Neural progenitor cell (in vitro differentiated cells): ENCODE measurements at regions not wholly inside any gene's neighbourhood (a gene's known extent, or its start where the extent isn't known, plus 50 kb on each side); places are given as distances from the start of the nearest gene placed in this dataset.

ENCODE experiments used
- DNase-seq: peaks from one replicate; pipeline ENCODE4 v3.0.0-alpha.2; 2016; ENCODE audit warnings: low spot score
- H2AFZ ChIP-seq: fragments of 200-600 bp; sonication (generic); replicated peaks from 2 replicates; pipeline ENCODE4 v1.6.1; 2016; ENCODE audit warnings: antibody characterized with exemption
- H3F3A ChIP-seq: fragments of 200-600 bp; sonication (generic); 2 replicates; pipeline ENCODE4 v1.6.1; 2016; ENCODE audit warnings: antibody characterized with exemption, low read depth
- H3K27ac ChIP-seq: fragments of 200-600 bp; sonication (generic); 2 replicates; pipeline ENCODE4 v1.5.1; 2016; ENCODE audit warnings: mild to moderate bottlenecking
- H3K27me3 ChIP-seq: fragments of 200-600 bp; sonication (generic); 2 replicates; pipeline ENCODE4 v1.6.1; 2016; ENCODE audit warnings: mild to moderate bottlenecking, moderate library complexity
- H3K36me3 ChIP-seq: fragments of 200-600 bp; sonication (generic); 2 replicates; pipeline ENCODE4 v1.5.1; 2016
- H3K4me1 ChIP-seq: fragments of 200-600 bp; sonication (generic); 2 replicates; pipeline ENCODE4 v1.6.1; 2016; ENCODE audit warnings: mixed run types
- H3K4me2 ChIP-seq: fragments of 200-600 bp; sonication (generic); 2 replicates; pipeline ENCODE4 v1.6.1; 2016
- H3K4me3 ChIP-seq: fragments of 200-600 bp; sonication (generic); 2 replicates; pipeline ENCODE4 v1.5.1; 2016
- H3K79me2 ChIP-seq: fragments of 200-600 bp; sonication (generic); 2 replicates; pipeline ENCODE4 v1.6.1; 2016; ENCODE audit warnings: low read depth
- H3K9ac ChIP-seq: fragments of 200-600 bp; sonication (generic); 2 replicates; pipeline ENCODE4 v1.6.1; 2016
- H3K9me3 ChIP-seq: fragments of 200-600 bp; sonication (generic); 2 replicates; pipeline ENCODE4 v1.5.1; 2016; ENCODE audit warnings: low read depth
- H4K20me1 ChIP-seq: fragments of 200-600 bp; sonication (generic); 2 replicates; pipeline ENCODE4 v1.6.1; 2016; ENCODE audit warnings: low read depth
- H3K27ac Mint-ChIP-seq: 3 replicates; pipeline ENCODE4 v1.8.0; 2021; ENCODE audit warnings: mixed read lengths
- H3K27me3 Mint-ChIP-seq: 2 replicates; pipeline ENCODE4 v1.8.0; 2022; ENCODE audit warnings: low read depth, mild to moderate bottlenecking, inconsistent platforms, moderate library complexity, mixed read lengths; ENCODE audit not compliant: insufficient read depth
- H3K36me3 Mint-ChIP-seq: 3 replicates; pipeline ENCODE4 v1.8.0; 2021; ENCODE audit warnings: mixed read lengths
- H3K4me1 Mint-ChIP-seq: 3 replicates; pipeline ENCODE4 v1.8.0; 2021; ENCODE audit warnings: mixed read lengths
- H3K4me3 Mint-ChIP-seq: 3 replicates; pipeline ENCODE4 v1.8.0; 2021; ENCODE audit warnings: mild to moderate bottlenecking, moderate library complexity, mixed read lengths
- H3K9me3 Mint-ChIP-seq: 3 replicates; pipeline ENCODE4 v1.8.0; 2020; ENCODE audit warnings: mixed read lengths
- EZH2 ChIP-seq: fragments of 200-600 bp; sonication (generic); IDR thresholded peaks from 2 replicates; pipeline ENCODE4 v1.6.1; 2017; ENCODE audit warnings: antibody characterized with exemption, mild to moderate bottlenecking, moderate library complexity
- EZH2phosphoT487 ChIP-seq: fragments of 200-600 bp; sonication (generic); IDR thresholded peaks from 2 replicates; pipeline ENCODE4 v1.6.1; 2017; ENCODE audit warnings: antibody characterized with exemption
- TF ChIP-seq, protein P1 (sequence below): fragments of 200-600 bp; sonication (generic); IDR thresholded peaks from 2 replicates; pipeline ENCODE4 v1.5.1; 2017; ENCODE audit warnings: antibody characterized with exemption, mild to moderate bottlenecking

DNA sequence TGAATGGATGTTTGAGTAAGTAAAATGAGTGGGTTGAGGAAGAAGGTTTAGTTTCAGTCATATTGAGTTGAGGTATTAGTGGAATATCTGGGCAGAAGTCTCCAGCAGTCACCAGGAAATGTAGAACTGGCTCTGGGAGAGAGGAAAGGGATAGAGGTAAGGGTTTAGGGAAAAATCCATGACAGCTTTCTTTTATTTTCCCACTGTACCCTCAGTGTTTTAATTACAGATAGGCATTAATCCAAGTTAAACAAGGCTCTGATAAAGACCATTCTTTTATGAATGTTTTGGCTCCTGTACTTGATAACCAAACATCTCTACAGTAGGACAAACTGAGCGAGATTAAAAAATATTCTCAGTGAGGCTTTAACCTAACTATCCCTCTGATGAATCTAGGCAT is 318.4 kb upstream of the SYNCRIP start:
- no peaks in the 10 kb centered on the region for H3K4me1 ChIP-seq
- H3K4me3 ChIP-seq: no peak overlapping the region
- Mint-ChIP-seq H3K9me3 (peaks cover 8% of the 10 kb centered on the region), H3K27ac (no peak overlapping the region), H3K27me3 (peaks cover under 1% of the 10 kb centered on the region), H3K4me3 (no peak overlapping the region), H3K4me1 (no peaks in the 10 kb centered on the region), H3K36me3 (peaks cover 3% of the 10 kb centered on the region)
- no peaks in the 10 kb centered on the region for H3K36me3 ChIP-seq
- no peaks in the 10 kb centered on the region for H4K20me1 ChIP-seq
- no peaks in the 10 kb centered on the region for H3F3A ChIP-seq
- no peak for DNase-seq
- no peak overlapping the region for H3K27ac ChIP-seq
- no peaks in the 10 kb centered on the region for H3K27me3 ChIP-seq
- H2AFZ ChIP-seq: no peak overlapping the region
- TF ChIP-seq, protein P1, sequence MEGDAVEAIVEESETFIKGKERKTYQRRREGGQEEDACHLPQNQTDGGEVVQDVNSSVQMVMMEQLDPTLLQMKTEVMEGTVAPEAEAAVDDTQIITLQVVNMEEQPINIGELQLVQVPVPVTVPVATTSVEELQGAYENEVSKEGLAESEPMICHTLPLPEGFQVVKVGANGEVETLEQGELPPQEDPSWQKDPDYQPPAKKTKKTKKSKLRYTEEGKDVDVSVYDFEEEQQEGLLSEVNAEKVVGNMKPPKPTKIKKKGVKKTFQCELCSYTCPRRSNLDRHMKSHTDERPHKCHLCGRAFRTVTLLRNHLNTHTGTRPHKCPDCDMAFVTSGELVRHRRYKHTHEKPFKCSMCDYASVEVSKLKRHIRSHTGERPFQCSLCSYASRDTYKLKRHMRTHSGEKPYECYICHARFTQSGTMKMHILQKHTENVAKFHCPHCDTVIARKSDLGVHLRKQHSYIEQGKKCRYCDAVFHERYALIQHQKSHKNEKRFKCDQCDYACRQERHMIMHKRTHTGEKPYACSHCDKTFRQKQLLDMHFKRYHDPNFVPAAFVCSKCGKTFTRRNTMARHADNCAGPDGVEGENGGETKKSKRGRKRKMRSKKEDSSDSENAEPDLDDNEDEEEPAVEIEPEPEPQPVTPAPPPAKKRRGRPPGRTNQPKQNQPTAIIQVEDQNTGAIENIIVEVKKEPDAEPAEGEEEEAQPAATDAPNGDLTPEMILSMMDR: no peak
- no peak for TF ChIP-seq EZH2
- no peak for TF ChIP-seq EZH2phosphoT487
- H3K79me2 ChIP-seq: no peaks in the 10 kb centered on the region
- H3K9ac ChIP-seq: no peak overlapping the region
- no peak overlapping the region for H3K4me2 ChIP-seq
- H3K9me3 ChIP-seq: no peaks in the 10 kb centered on the region

DNA sequence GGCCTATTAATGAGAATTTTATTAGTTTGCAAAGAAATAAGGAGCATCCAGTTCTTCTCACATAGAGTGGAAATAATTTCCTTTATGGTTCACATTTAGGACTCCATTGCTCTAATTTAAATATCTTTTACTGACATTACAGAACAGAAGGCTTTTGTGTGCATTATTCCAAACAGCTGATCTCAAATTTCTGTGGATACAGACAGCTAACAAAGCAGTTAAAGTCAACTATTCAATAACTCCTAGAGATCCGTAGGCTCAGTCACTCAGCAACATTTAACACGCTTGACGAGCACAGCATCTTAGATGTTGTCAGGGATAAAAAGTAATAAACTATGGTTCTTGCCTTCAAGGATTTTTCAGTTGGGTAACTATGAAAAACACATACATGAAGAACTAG is 305.8 kb upstream of the SYNCRIP start:
- peaks cover 9% of the 10 kb centered on the region for H3K9me3 Mint-ChIP-seq
- TF ChIP-seq EZH2 (no peak), EZH2phosphoT487 (no peak)
- H3K27me3 ChIP-seq: no peaks in the 10 kb centered on the region
- no peaks in the 10 kb centered on the region for H3K9me3 ChIP-seq
- H3K4me1 Mint-ChIP-seq: peaks cover 17% of the 10 kb centered on the region
- H3K4me2 ChIP-seq: no peak overlapping the region
- no peaks in the 10 kb centered on the region for H3K36me3 ChIP-seq
- no peak for DNase-seq
- H4K20me1 ChIP-seq: no peaks in the 10 kb centered on the region
- H3K27me3 Mint-ChIP-seq: no peaks in the 10 kb centered on the region
- H3K27ac Mint-ChIP-seq: no peak overlapping the region
- no peaks in the 10 kb centered on the region for H3K36me3 Mint-ChIP-seq
- no peak overlapping the region for H2AFZ ChIP-seq
- no peaks in the 10 kb centered on the region for H3K79me2 ChIP-seq
- no peaks in the 10 kb centered on the region for H3K4me1 ChIP-seq
- H3K4me3 Mint-ChIP-seq: no peak overlapping the region
- H3K9ac ChIP-seq: no peak overlapping the region
- no peak overlapping the region for H3K27ac ChIP-seq
- H3K4me3 ChIP-seq: no peak overlapping the region
- H3F3A ChIP-seq: no peaks in the 10 kb centered on the region

DNA sequence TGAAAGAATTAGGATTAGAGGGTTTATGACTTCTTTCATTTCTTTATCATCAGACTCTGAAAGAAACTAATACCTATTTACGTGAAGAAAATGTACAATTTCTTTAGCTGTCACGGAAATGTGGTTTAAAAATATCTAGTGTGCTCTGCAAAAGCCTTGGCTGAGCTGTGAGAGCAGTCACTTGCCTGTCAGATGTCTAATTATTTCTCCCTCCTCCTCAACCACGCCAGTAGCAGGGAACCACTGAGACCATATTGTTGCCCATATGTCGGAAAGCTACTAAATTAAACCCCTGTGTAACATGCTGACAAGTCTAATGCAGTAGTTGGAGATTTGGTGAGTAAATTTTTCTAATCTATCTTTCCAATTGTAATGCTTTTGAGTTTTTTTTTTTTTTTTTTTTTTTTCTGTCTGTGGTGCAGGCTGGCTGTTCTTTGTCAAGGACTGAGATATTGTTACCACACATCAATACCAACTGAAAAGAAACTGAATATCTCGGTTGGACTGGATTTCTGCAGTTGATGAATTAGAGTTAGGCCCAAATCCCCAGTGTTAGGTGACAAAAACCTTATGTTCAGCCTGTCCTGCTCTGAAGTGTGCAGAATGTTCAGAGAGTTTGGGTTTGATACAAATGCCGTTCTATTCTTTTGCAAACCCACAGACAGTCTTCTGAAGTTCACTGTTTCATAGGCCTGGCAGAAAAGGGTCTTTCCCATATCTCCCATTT is 302.9 kb upstream of the SYNCRIP start:
- Histone ChIP-seq H3K79me2 (no peaks in the 10 kb centered on the region), H3K9me3 (no peaks in the 10 kb centered on the region), H4K20me1 (no peaks in the 10 kb centered on the region), H3K36me3 (no peaks in the 10 kb centered on the region), H2AFZ (no peak overlapping the region), H3K9ac (no peak overlapping the region), H3K4me3 (no peak overlapping the region), H3K27me3 (no peaks in the 10 kb centered on the region), H3K27ac (no peak overlapping the region), H3K4me2 (no peak overlapping the region), H3F3A (no peaks in the 10 kb centered on the region), H3K4me1 (no peaks in the 10 kb centered on the region)
- Mint-ChIP-seq H3K36me3 (no peaks in the 10 kb centered on the region), H3K4me3 (no peak overlapping the region), H3K9me3 (no peaks in the 10 kb centered on the region), H3K4me1 (peaks cover 17% of the 10 kb centered on the region), H3K27me3 (no peaks in the 10 kb centered on the region), H3K27ac (peak overlapping the region; percentile 42)
- no peak for DNase-seq
- TF ChIP-seq EZH2: no peak
- no peak for TF ChIP-seq EZH2phosphoT487
- TF ChIP-seq, protein P1: no peak

DNA sequence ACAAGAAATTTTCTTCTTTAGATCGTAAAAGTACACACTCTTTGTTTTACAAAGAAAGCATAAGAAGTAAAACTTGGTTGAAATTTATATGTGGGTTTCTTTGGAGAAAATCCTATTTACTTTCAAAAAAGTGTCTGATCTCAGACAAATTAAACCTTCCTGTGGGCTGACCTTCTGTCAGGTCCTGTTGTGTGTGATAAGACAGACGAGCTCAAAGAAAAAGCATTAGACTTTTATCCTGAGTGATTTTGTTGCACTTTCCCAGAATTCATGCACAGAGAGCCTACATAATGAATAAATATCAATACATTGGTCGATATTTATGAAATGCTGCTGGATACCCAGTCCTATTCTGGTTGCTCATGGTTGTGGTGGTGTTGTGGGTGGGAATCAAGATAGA is 302.1 kb upstream of the SYNCRIP start:
- no peaks in the 10 kb centered on the region for H3K9me3 Mint-ChIP-seq

More for the DNA sequence above, 302.1 kb upstream of the SYNCRIP start:
- Mint-ChIP-seq H3K27ac (peak overlapping the region; percentile 65), H3K4me3 (no peak overlapping the region), H3K27me3 (no peaks in the 10 kb centered on the region), H3K36me3 (no peaks in the 10 kb centered on the region), H3K4me1 (peaks cover 17% of the 10 kb centered on the region)
- Histone ChIP-seq H2AFZ (no peak overlapping the region), H3K79me2 (no peaks in the 10 kb centered on the region), H3F3A (no peaks in the 10 kb centered on the region), H3K36me3 (no peaks in the 10 kb centered on the region), H3K27me3 (no peaks in the 10 kb centered on the region), H4K20me1 (no peaks in the 10 kb centered on the region), H3K4me2 (no peak overlapping the region), H3K27ac (no peak overlapping the region), H3K9ac (no peak overlapping the region), H3K4me3 (no peak overlapping the region), H3K4me1 (no peaks in the 10 kb centered on the region), H3K9me3 (no peaks in the 10 kb centered on the region)
- DNase-seq: no peak
- TF ChIP-seq EZH2phosphoT487: no peak
- TF ChIP-seq EZH2: no peak
- TF ChIP-seq, protein P1: no peak
